Astrocyte (in vitro differentiated cells and primary cell): ENCODE measurements at regions not wholly inside any gene's neighbourhood (a gene's known extent, or its start where the extent isn't known, plus 50 kb on each side); places are given as distances from the start of the nearest gene placed in this dataset.

Source experiments
- CTCF ChIP-seq: IDR thresholded peaks from 2 replicates; pipeline ENCODE4 v1.5.1; 2011; ENCODE audit warnings: low read depth, mild to moderate bottlenecking, inconsistent platforms, low read length, moderate library complexity; ENCODE audit not compliant: insufficient read depth
- EZH2 ChIP-seq: IDR thresholded peaks from 2 replicates; pipeline ENCODE4 v1.6.1; 2012; ENCODE audit warnings: mild to moderate bottlenecking, low read length, inconsistent platforms; ENCODE audit not compliant: insufficient read depth

DNA sequence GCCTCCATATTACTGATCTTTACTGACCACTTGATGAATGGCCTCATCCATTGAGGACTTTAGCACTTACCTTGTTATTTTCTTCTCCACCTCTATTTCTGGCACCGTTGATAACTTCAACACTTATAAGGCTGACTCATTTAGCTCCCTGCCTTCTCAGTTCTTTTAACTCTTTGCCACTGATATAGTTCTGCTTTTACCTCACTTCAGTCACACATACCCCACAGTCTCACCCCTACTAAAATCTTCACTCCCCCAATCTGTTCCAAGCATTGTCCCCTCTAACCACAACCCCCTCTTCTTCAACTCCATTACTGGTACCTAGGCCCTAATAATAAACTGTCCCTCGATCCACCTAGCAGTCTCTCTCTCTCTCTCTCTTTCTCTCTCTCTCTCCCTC, 141.0 kb downstream of the PAH start:
- TF ChIP-seq CTCF (no peak), EZH2 (no peak)
